GM19395 (cell line): ENCODE measurements at regions not wholly inside any gene's neighbourhood (a gene's known extent, or its start where the extent isn't known, plus 50 kb on each side); places are given as distances from the start of the nearest gene placed in this dataset.

Source experiments
- ATAC-seq: cut with Tn5 transposase; IDR thresholded peaks from one replicate; pipeline ENCODE4 v1.9.1; 2021; ENCODE audit warnings: mild to moderate bottlenecking, moderate library complexity; ENCODE audit not compliant: unreplicated experiment

- ATAC-seq, result no peak
These were observed 336.0 kb upstream of the EEF2KMT start for GRCh38 chr16:5433587-5433986.

- no peak for ATAC-seq
These were observed 334.6 kb upstream of the EEF2KMT start for GRCh38 chr16:5432166-5432565.

GRCh38 chr16:5430598-5430997 is 333.0 kb upstream of the EEF2KMT start:
- ATAC-seq, result no peak

GRCh38 chr16:5428932-5429331 is 331.3 kb upstream of the EEF2KMT start:
- no peak for ATAC-seq

- ATAC-seq, result no peak
These were observed 330.0 kb upstream of the EEF2KMT start for GRCh38 chr16:5427571-5427970.

GRCh38 chr16:5422643-5423496 is 325.3 kb upstream of the EEF2KMT start:
- ATAC-seq, result no peak

- ATAC-seq, result no peak
These were observed 324.5 kb upstream of the EEF2KMT start for GRCh38 chr16:5422047-5422446.

GRCh38 chr16:5416013-5416412 is 318.4 kb upstream of the EEF2KMT start:
- ATAC-seq, result no peak

- ATAC-seq, result no peak
These were observed 317.5 kb upstream of the EEF2KMT start for GRCh38 chr16:5415123-5415522.

- no peak for ATAC-seq
These were observed 315.1 kb upstream of the EEF2KMT start for GRCh38 chr16:5412731-5413130.

GRCh38 chr16:5398203-5398602 is 300.6 kb upstream of the EEF2KMT start:
- ATAC-seq, result no peak

GRCh38 chr16:5396880-5397279 is 299.3 kb upstream of the EEF2KMT start:
- no peak for ATAC-seq

GRCh38 chr16:5393070-5393469 is 295.5 kb upstream of the EEF2KMT start:
- ATAC-seq, result no peak

GRCh38 chr16:5386989-5387388 is 289.4 kb upstream of the EEF2KMT start:
- ATAC-seq, result no peak

GRCh38 chr16:5385811-5386210 is 288.2 kb upstream of the EEF2KMT start:
- ATAC-seq, result no peak

- no peak for ATAC-seq
These were observed 287.5 kb upstream of the EEF2KMT start for GRCh38 chr16:5385115-5385514.

GRCh38 chr16:5383737-5384136 is 286.1 kb upstream of the EEF2KMT start:
- no peak for ATAC-seq

- ATAC-seq, result no peak
These were observed 284.9 kb upstream of the EEF2KMT start for GRCh38 chr16:5382484-5382883.

GRCh38 chr16:5381481-5381880 is 283.9 kb upstream of the EEF2KMT start:
- ATAC-seq, result no peak

- no peak for ATAC-seq
These were observed 282.4 kb upstream of the EEF2KMT start for GRCh38 chr16:5379954-5380353.

- ATAC-seq, result no peak
These were observed 280.9 kb upstream of the EEF2KMT start for GRCh38 chr16:5378531-5378930.

GRCh38 chr16:5377280-5377898 is 279.8 kb upstream of the EEF2KMT start:
- no peak for ATAC-seq
